GM23338 (cell line): ENCODE measurements at regions not wholly inside any gene's neighbourhood (a gene's known extent, or its start where the extent isn't known, plus 50 kb on each side); places are given as distances from the start of the nearest gene placed in this dataset.

ENCODE experiments used
- ATAC-seq: fragments of 200-7000 bp; cut with Tn5 transposase; 3 replicates; pipeline ENCODE4 v1.9.1; 2020
- DNase-seq: peaks from one replicate; pipeline ENCODE4 v3.0.0-alpha.2; 2015; ENCODE audit warnings: low spot score
- H2AFZ ChIP-seq: fragments of 200-600 bp; sonication (generic); 2 replicates; pipeline ENCODE4 v1.8.0; 2016; ENCODE audit warnings: antibody characterized with exemption, mild to moderate bottlenecking, moderate library complexity
- H3F3A ChIP-seq: fragments of 200-600 bp; sonication (generic); replicated peaks from 2 replicates; pipeline ENCODE4 v1.8.0; 2017; ENCODE audit warnings: antibody characterized with exemption, mixed run types, low read depth
- H3K27ac ChIP-seq: fragments of 200-600 bp; sonication (generic); 2 replicates; pipeline ENCODE4 v1.6.1; 2016; ENCODE audit warnings: low read depth
- H3K27me3 ChIP-seq: fragments of 200-600 bp; sonication (generic); 2 replicates; pipeline ENCODE4 v1.8.0; 2016; ENCODE audit warnings: mild to moderate bottlenecking, mixed run types, moderate library complexity; ENCODE audit not compliant: insufficient read depth
- H3K36me3 ChIP-seq: fragments of 200-600 bp; sonication (generic); 2 replicates; pipeline ENCODE4 v1.8.0; 2016; ENCODE audit warnings: mild to moderate bottlenecking; ENCODE audit not compliant: insufficient read depth
- H3K4me1 ChIP-seq: fragments of 200-600 bp; sonication (generic); 2 replicates; pipeline ENCODE4 v1.8.0; 2016; ENCODE audit warnings: mild to moderate bottlenecking, moderate library complexity; ENCODE audit not compliant: insufficient read depth
- H3K4me2 ChIP-seq: fragments of 200-600 bp; sonication (generic); 2 replicates; pipeline ENCODE4 v1.7.1; 2017; ENCODE audit warnings: mixed run types
- H3K4me3 ChIP-seq: fragments of 200-600 bp; sonication (generic); 2 replicates; pipeline ENCODE4 v1.6.1; 2016; ENCODE audit warnings: mixed run types
- H3K79me2 ChIP-seq: fragments of 200-600 bp; sonication (generic); replicated peaks from 2 replicates; pipeline ENCODE4 v1.8.0; 2017; ENCODE audit warnings: mild to moderate bottlenecking; ENCODE audit not compliant: insufficient read depth
- H3K9me2 ChIP-seq: fragments of 200-600 bp; sonication (generic); 2 replicates; pipeline ENCODE4 v1.8.0; 2017; ENCODE audit not compliant: insufficient read depth
- H4K20me1 ChIP-seq: fragments of 200-600 bp; sonication (generic); replicated peaks from 2 replicates; pipeline ENCODE4 v1.8.0; 2017; ENCODE audit warnings: mild to moderate bottlenecking; ENCODE audit not compliant: insufficient read depth
- H3K27ac Mint-ChIP-seq: 2 replicates; pipeline ENCODE4 v1.8.0; 2020; ENCODE audit warnings: inconsistent platforms, mild to moderate bottlenecking, moderate library complexity, mixed read lengths
- H3K27me3 Mint-ChIP-seq: 3 replicates; pipeline ENCODE4 v1.8.0; 2022; ENCODE audit warnings: low read depth, mild to moderate bottlenecking, moderate library complexity, mixed read lengths, inconsistent platforms; ENCODE audit not compliant: insufficient read depth, poor library complexity
- H3K36me3 Mint-ChIP-seq: 3 replicates; pipeline ENCODE4 v1.8.0; 2021; ENCODE audit warnings: low read depth, mild to moderate bottlenecking, inconsistent platforms, moderate library complexity, mixed read lengths
- H3K4me1 Mint-ChIP-seq: 3 replicates; pipeline ENCODE4 v1.8.0; 2020; ENCODE audit warnings: mild to moderate bottlenecking, inconsistent platforms, mixed read lengths
- H3K4me3 Mint-ChIP-seq: 3 replicates; pipeline ENCODE4 v1.8.0; 2021; ENCODE audit warnings: moderate library complexity, mild to moderate bottlenecking, inconsistent platforms, mixed read lengths
- H3K9me3 Mint-ChIP-seq: 3 replicates; pipeline ENCODE4 v1.8.0; 2020; ENCODE audit warnings: moderate library complexity, mild to moderate bottlenecking, inconsistent platforms, mixed read lengths
- CREB1 ChIP-seq: fragments of 250-450 bp; sonication (Bioruptor Pico); IDR thresholded peaks from 2 replicates; pipeline ENCODE4 v1.5.0; 2020; ENCODE audit warnings: low read depth, mild to moderate bottlenecking, moderate library complexity
- CTCF ChIP-seq, 2 experiments: fragments of 200-600 bp in 1 of 2; sonication (generic) in 1 of 2; conservative IDR thresholded peaks; 2 replicates each; pipeline versions ENCODE4 v1.5.1 to v1.6.1; 2016 to 2017; ENCODE audit warnings: antibody characterized with exemption in 2 of 2, low read depth in 2 of 2, mild to moderate bottlenecking in 2 of 2, moderate library complexity in 1 of 2
- EZH2 ChIP-seq: fragments of 200-600 bp; sonication (generic); IDR thresholded peaks from one replicate; pipeline ENCODE4 v1.8.0; 2017; ENCODE audit warnings: antibody characterized with exemption, mild to moderate bottlenecking, low read depth; ENCODE audit not compliant: unreplicated experiment
- JUNB ChIP-seq: IDR thresholded peaks from one replicate; pipeline ENCODE4 v1.6.1; 2016; ENCODE audit warnings: antibody characterized with exemption; ENCODE audit not compliant: unreplicated experiment
- NANOG ChIP-seq: IDR thresholded peaks from 2 replicates; pipeline ENCODE4 v1.6.1; 2016; ENCODE audit warnings: antibody characterized with exemption, borderline replicate concordance
- POLR2AphosphoS5 ChIP-seq: IDR thresholded peaks from 2 replicates; pipeline ENCODE4 v1.6.1; 2016; ENCODE audit warnings: antibody characterized with exemption, low read depth
- STAT1 ChIP-seq: IDR thresholded peaks from one replicate; pipeline ENCODE4 v1.6.1; 2016; ENCODE audit warnings: antibody characterized with exemption; ENCODE audit not compliant: unreplicated experiment
- ZNF114 ChIP-seq: fragments of 250-450 bp; sonication (Bioruptor Pico); IDR thresholded peaks from 2 replicates; pipeline ENCODE4 v1.5.0; 2020; ENCODE audit warnings: mild to moderate bottlenecking, moderate library complexity
- ZNF331 ChIP-seq: fragments of 250-450 bp; sonication (Bioruptor Pico); IDR thresholded peaks from 2 replicates; pipeline ENCODE4 v1.5.0; 2020; ENCODE audit warnings: low read depth, mild to moderate bottlenecking, moderate library complexity
- ZNF462 ChIP-seq: fragments of 250-450 bp; sonication (Bioruptor Pico); IDR thresholded peaks from 2 replicates; pipeline ENCODE4 v1.5.0; 2020; ENCODE audit warnings: mild to moderate bottlenecking, moderate library complexity
- TF ChIP-seq, protein P1 (sequence below): IDR thresholded peaks from 2 replicates; pipeline ENCODE4 v1.6.1; 2016; ENCODE audit warnings: antibody characterized with exemption
- TF ChIP-seq, protein P2 (sequence below): IDR thresholded peaks from one replicate; pipeline ENCODE4 v1.6.1; 2018; ENCODE audit warnings: antibody characterized with exemption; ENCODE audit not compliant: unreplicated experiment

- no peak for TF ChIP-seq ZNF462 (CRISPR knock-in tag)
- TF ChIP-seq POLR2AphosphoS5, result no peak
- TF ChIP-seq ZNF331 (CRISPR knock-in tag), result no peak
- TF ChIP-seq ZNF114, result no peak
- no peak for TF ChIP-seq STAT1
- no peak for TF ChIP-seq EZH2
- TF ChIP-seq, protein P1, sequence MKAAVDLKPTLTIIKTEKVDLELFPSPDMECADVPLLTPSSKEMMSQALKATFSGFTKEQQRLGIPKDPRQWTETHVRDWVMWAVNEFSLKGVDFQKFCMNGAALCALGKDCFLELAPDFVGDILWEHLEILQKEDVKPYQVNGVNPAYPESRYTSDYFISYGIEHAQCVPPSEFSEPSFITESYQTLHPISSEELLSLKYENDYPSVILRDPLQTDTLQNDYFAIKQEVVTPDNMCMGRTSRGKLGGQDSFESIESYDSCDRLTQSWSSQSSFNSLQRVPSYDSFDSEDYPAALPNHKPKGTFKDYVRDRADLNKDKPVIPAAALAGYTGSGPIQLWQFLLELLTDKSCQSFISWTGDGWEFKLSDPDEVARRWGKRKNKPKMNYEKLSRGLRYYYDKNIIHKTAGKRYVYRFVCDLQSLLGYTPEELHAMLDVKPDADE, result no peak
- TF ChIP-seq NANOG, result no peak
Measured at GRCh38 chr5:167417662-167418061, 873.8 kb upstream of the WWC1 start (continued).

DNA sequence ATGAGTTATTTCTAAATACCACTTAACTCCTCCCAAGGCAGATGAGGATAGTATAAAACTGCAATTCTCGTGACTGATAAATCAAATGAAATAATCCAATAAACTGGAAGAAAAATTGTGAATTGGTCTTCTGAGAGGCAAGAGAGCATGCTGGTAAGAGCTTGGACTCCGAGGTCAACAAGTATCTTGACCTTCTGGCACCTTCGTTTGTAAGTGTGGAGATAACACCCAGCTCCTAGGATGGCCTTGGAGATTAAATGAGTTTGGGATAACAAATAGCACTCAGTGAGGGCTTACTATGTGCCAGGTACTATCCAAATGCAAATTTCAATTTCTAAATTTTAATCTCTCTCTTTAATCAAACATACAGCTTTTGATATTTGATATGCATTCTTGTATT, 866.3 kb upstream of the WWC1 start:
- H3K27me3 ChIP-seq, result no peaks in the 10 kb centered on the region
- no peak overlapping the region for H3K4me3 ChIP-seq
- DNase-seq (no peak), ATAC-seq (no peak)
- no peaks in the 10 kb centered on the region; the same call in 1 of the 2 replicates for H3K9me2 ChIP-seq
- H4K20me1 ChIP-seq, result no peaks in the 10 kb centered on the region
- H3K36me3 Mint-ChIP-seq, result no peaks in the 10 kb centered on the region
- H3K79me2 ChIP-seq, result no peaks in the 10 kb centered on the region
- H3K9me3 Mint-ChIP-seq, result no peaks in the 10 kb centered on the region
- no peak overlapping the region for H3K4me3 Mint-ChIP-seq
- H3K36me3 ChIP-seq, result no peaks in the 10 kb centered on the region
- no peak overlapping the region for H3K4me2 ChIP-seq
- no peak overlapping the region for H2AFZ ChIP-seq
- H3K27me3 Mint-ChIP-seq, result peaks cover 5% of the 10 kb centered on the region
- H3K27ac Mint-ChIP-seq, result no peak overlapping the region
- H3K4me1 Mint-ChIP-seq, result peaks cover 3% of the 10 kb centered on the region; the same call in 2 of the 3 replicates
- H3K4me1 ChIP-seq, result no peaks in the 10 kb centered on the region
- H3K27ac ChIP-seq, result no peak overlapping the region
- no peaks in the 10 kb centered on the region for H3F3A ChIP-seq
- TF ChIP-seq, protein P1, result no peak
- TF ChIP-seq CREB1 (CRISPR knock-in tag) (no peak), ZNF331 (CRISPR knock-in tag) (no peak), POLR2AphosphoS5 (no peak), STAT1 (no peak), CTCF (conservative IDR thresholded peaks at IDR 0.05; ENCODE audit: low read depth in 2 of 2) (no peak), JUNB (no peak)
- TF ChIP-seq, protein P2, sequence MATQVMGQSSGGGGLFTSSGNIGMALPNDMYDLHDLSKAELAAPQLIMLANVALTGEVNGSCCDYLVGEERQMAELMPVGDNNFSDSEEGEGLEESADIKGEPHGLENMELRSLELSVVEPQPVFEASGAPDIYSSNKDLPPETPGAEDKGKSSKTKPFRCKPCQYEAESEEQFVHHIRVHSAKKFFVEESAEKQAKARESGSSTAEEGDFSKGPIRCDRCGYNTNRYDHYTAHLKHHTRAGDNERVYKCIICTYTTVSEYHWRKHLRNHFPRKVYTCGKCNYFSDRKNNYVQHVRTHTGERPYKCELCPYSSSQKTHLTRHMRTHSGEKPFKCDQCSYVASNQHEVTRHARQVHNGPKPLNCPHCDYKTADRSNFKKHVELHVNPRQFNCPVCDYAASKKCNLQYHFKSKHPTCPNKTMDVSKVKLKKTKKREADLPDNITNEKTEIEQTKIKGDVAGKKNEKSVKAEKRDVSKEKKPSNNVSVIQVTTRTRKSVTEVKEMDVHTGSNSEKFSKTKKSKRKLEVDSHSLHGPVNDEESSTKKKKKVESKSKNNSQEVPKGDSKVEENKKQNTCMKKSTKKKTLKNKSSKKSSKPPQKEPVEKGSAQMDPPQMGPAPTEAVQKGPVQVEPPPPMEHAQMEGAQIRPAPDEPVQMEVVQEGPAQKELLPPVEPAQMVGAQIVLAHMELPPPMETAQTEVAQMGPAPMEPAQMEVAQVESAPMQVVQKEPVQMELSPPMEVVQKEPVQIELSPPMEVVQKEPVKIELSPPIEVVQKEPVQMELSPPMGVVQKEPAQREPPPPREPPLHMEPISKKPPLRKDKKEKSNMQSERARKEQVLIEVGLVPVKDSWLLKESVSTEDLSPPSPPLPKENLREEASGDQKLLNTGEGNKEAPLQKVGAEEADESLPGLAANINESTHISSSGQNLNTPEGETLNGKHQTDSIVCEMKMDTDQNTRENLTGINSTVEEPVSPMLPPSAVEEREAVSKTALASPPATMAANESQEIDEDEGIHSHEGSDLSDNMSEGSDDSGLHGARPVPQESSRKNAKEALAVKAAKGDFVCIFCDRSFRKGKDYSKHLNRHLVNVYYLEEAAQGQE, result no peak
